ENCODE measurements at regions not wholly inside any gene's neighbourhood (a gene's known extent, or its start where the extent isn't known, plus 50 kb on each side); places are given as distances from the start of the nearest gene placed in this dataset.

- peaks cover 0 to 27% (median 11%) of the 10 kb centered on the region in 5 donors for H3K27me3 Mint-ChIP-seq
- peaks cover 0 to 3% (median 0%) of the 10 kb centered on the region in 11 donors for H3K9me3 Mint-ChIP-seq
- ATAC-seq = no peak
- no peaks in the 10 kb centered on the region for H3K36me3 Mint-ChIP-seq
- Histone ChIP-seq H3K4me1 (ENCODE audit: control insufficient read depth in 2 of 2, insufficient read depth in 2 of 2, low read length in 2 of 2) (no peaks in the 10 kb centered on the region), H3K27ac (ENCODE audit: low read depth, low read length) (no peak overlapping the region), H3K4me3 (ENCODE audit: low read length) (no peak overlapping the region), H3K36me3 (ENCODE audit: control insufficient read depth in 2 of 3, insufficient read depth in 3 of 3, low read length in 3 of 3) (no peaks in the 10 kb centered on the region), H3K27me3 (ENCODE audit: control insufficient read depth in 2 of 2, insufficient read depth in 2 of 2, low read length in 2 of 2) (no peaks in the 10 kb centered on the region), H3K9me3 (ENCODE audit: control insufficient read depth in 2 of 3, low read length in 3 of 3) (no peaks in the 10 kb centered on the region)
- H3K4me3 Mint-ChIP-seq = no peak overlapping the region
- CTCF ChIA-PET = no interaction called here
- no peaks in the 10 kb centered on the region for H3K4me1 Mint-ChIP-seq
- intact Hi-C loops (cut with micrococcal nuclease) = no loop called here
- DNase-seq = no peak
- POLR2A ChIA-PET = no interaction called here
- H3K27ac Mint-ChIP-seq = no peak overlapping the region
Observed at GRCh38 chr2:60648191-60648590, 94.7 kb upstream of the BCL11A start.

- no peaks in the 10 kb centered on the region for H3K4me1 ChIP-seq (ENCODE audit: control insufficient read depth in 2 of 2, insufficient read depth in 2 of 2, low read length in 2 of 2)
- no peaks in the 10 kb centered on the region for H3K4me1 Mint-ChIP-seq
- H3K27ac Mint-ChIP-seq = no peak overlapping the region
- H3K4me3 Mint-ChIP-seq = no peak overlapping the region
- H3K9me3 Mint-ChIP-seq = peaks cover 0 to 3% (median 0%) of the 10 kb centered on the region in 11 donors
- no peak for DNase-seq
- H3K36me3 ChIP-seq (ENCODE audit: control insufficient read depth in 2 of 3, insufficient read depth in 3 of 3, low read length in 3 of 3) = no peaks in the 10 kb centered on the region
- peaks cover 5 to 32% (median 16%) of the 10 kb centered on the region in 5 donors for H3K27me3 Mint-ChIP-seq
- H3K9me3 ChIP-seq (ENCODE audit: control insufficient read depth in 2 of 3, low read length in 3 of 3) = no peaks in the 10 kb centered on the region
- H3K36me3 Mint-ChIP-seq = no peaks in the 10 kb centered on the region
- no peak overlapping the region for H3K27ac ChIP-seq (ENCODE audit: low read depth, low read length)
- H3K27me3 ChIP-seq (ENCODE audit: control insufficient read depth in 2 of 2, insufficient read depth in 2 of 2, low read length in 2 of 2) = no peaks in the 10 kb centered on the region
- intact Hi-C loops (cut with micrococcal nuclease) = no loop called here
- POLR2A ChIA-PET = no interaction called here
- ATAC-seq = no peak
- H3K4me3 ChIP-seq (ENCODE audit: low read length) = no peak overlapping the region
- CTCF ChIA-PET = no interaction called here
Observed at GRCh38 chr2:60649721-60650120, 96.3 kb upstream of the BCL11A start.

- H3K9me3 Mint-ChIP-seq = peaks cover 0 to 3% (median 0%) of the 10 kb centered on the region in 11 donors
- no peaks in the 10 kb centered on the region for H3K4me1 ChIP-seq (ENCODE audit: control insufficient read depth in 2 of 2, insufficient read depth in 2 of 2, low read length in 2 of 2)
- no peaks in the 10 kb centered on the region for H3K9me3 ChIP-seq (ENCODE audit: control insufficient read depth in 2 of 3, low read length in 3 of 3)
- H3K36me3 Mint-ChIP-seq = no peaks in the 10 kb centered on the region
- no peak for DNase-seq
- ATAC-seq = no peak
- no peaks in the 10 kb centered on the region for H3K36me3 ChIP-seq (ENCODE audit: control insufficient read depth in 2 of 3, insufficient read depth in 3 of 3, low read length in 3 of 3)
- H3K4me1 Mint-ChIP-seq = no peaks in the 10 kb centered on the region
- no peak overlapping the region for H3K4me3 ChIP-seq (ENCODE audit: low read length)
- CTCF ChIA-PET = no interaction called here
- intact Hi-C loops (cut with micrococcal nuclease) = no loop called here
- POLR2A ChIA-PET = no interaction called here
- H3K4me3 Mint-ChIP-seq = no peak overlapping the region
- peaks cover 5 to 21% (median 9%) of the 10 kb centered on the region in 5 donors for H3K27me3 Mint-ChIP-seq
- no peak overlapping the region for H3K27ac ChIP-seq (ENCODE audit: low read depth, low read length)
- no peak overlapping the region for H3K27ac Mint-ChIP-seq
- no peaks in the 10 kb centered on the region for H3K27me3 ChIP-seq (ENCODE audit: control insufficient read depth in 2 of 2, insufficient read depth in 2 of 2, low read length in 2 of 2)
Observed at GRCh38 chr2:60652832-60653340, 99.4 kb upstream of the BCL11A start.

- DNase-seq = no peak
- Mint-ChIP-seq H3K27me3 (peaks cover 3 to 16% (median 9%) of the 10 kb centered on the region in 5 donors), H3K9me3 (no peaks in the 10 kb centered on the region), H3K27ac (no peak overlapping the region), H3K36me3 (no peaks in the 10 kb centered on the region), H3K4me3 (no peak overlapping the region), H3K4me1 (peaks cover 0 to 3% (median 0%) of the 10 kb centered on the region in 7 donors)
- H3K27me3 ChIP-seq (ENCODE audit: control insufficient read depth in 2 of 2, insufficient read depth in 2 of 2, low read length in 2 of 2) = no peaks in the 10 kb centered on the region
- no peaks in the 10 kb centered on the region for H3K9me3 ChIP-seq (ENCODE audit: control insufficient read depth in 2 of 3, low read length in 3 of 3)
- no peak overlapping the region for H3K4me3 ChIP-seq (ENCODE audit: low read length)
- no peak overlapping the region for H3K27ac ChIP-seq (ENCODE audit: low read depth, low read length)
- H3K36me3 ChIP-seq (ENCODE audit: control insufficient read depth in 2 of 3, insufficient read depth in 3 of 3, low read length in 3 of 3) = no peaks in the 10 kb centered on the region
- CTCF ChIA-PET = no interaction called here
- intact Hi-C loops (cut with micrococcal nuclease) = no loop called here
- H3K4me1 ChIP-seq (ENCODE audit: control insufficient read depth in 2 of 2, insufficient read depth in 2 of 2, low read length in 2 of 2) = no peaks in the 10 kb centered on the region
- POLR2A ChIA-PET = no interaction called here
- no peak for ATAC-seq
Observed at GRCh38 chr2:60657673-60658072, 98.4 kb upstream of the PAPOLG start.

GRCh38 chr2:60659026-60659425 lies 97.0 kb upstream of the PAPOLG start:
- no peaks in the 10 kb centered on the region for H3K4me1 ChIP-seq (ENCODE audit: control insufficient read depth in 2 of 2, insufficient read depth in 2 of 2, low read length in 2 of 2)
- ChIA-PET POLR2A (no interaction called here), CTCF (no interaction called here)
- Mint-ChIP-seq H3K36me3 (no peaks in the 10 kb centered on the region), H3K27ac (no peak overlapping the region), H3K9me3 (no peaks in the 10 kb centered on the region), H3K4me3 (no peak overlapping the region), H3K4me1 (peaks cover 0 to 3% (median 0%) of the 10 kb centered on the region in 7 donors), H3K27me3 (peaks cover 3 to 15% (median 9%) of the 10 kb centered on the region in 5 donors)
- H3K9me3 ChIP-seq (ENCODE audit: control insufficient read depth in 2 of 3, low read length in 3 of 3) = no peaks in the 10 kb centered on the region
- no peaks in the 10 kb centered on the region for H3K27me3 ChIP-seq (ENCODE audit: control insufficient read depth in 2 of 2, insufficient read depth in 2 of 2, low read length in 2 of 2)
- no peak overlapping the region for H3K27ac ChIP-seq (ENCODE audit: low read depth, low read length)
- H3K36me3 ChIP-seq (ENCODE audit: control insufficient read depth in 2 of 3, insufficient read depth in 3 of 3, low read length in 3 of 3) = no peaks in the 10 kb centered on the region
- no peak for DNase-seq
- intact Hi-C loops (cut with micrococcal nuclease) = no loop called here
- ATAC-seq = no peak
- H3K4me3 ChIP-seq (ENCODE audit: low read length) = no peak overlapping the region

- DNase-seq (no peak), ATAC-seq (no peak)
- POLR2A ChIA-PET = no interaction called here
- Mint-ChIP-seq H3K9me3 (peaks cover 0 to 3% (median 0%) of the 10 kb centered on the region in 11 donors), H3K4me1 (peaks cover 0 to 3% (median 0%) of the 10 kb centered on the region in 7 donors), H3K4me3 (no peak overlapping the region), H3K27ac (no peak overlapping the region), H3K36me3 (no peaks in the 10 kb centered on the region), H3K27me3 (peaks cover 3 to 22% (median 9%) of the 10 kb centered on the region in 5 donors)
- Histone ChIP-seq H3K36me3 (ENCODE audit: control insufficient read depth in 2 of 3, insufficient read depth in 3 of 3, low read length in 3 of 3) (no peaks in the 10 kb centered on the region), H3K4me1 (ENCODE audit: control insufficient read depth in 2 of 2, insufficient read depth in 2 of 2, low read length in 2 of 2) (no peaks in the 10 kb centered on the region), H3K27me3 (ENCODE audit: control insufficient read depth in 2 of 2, insufficient read depth in 2 of 2, low read length in 2 of 2) (no peaks in the 10 kb centered on the region), H3K27ac (ENCODE audit: low read depth, low read length) (no peak overlapping the region), H3K4me3 (ENCODE audit: low read length) (no peak overlapping the region), H3K9me3 (ENCODE audit: control insufficient read depth in 2 of 3, low read length in 3 of 3) (no peaks in the 10 kb centered on the region)
- intact Hi-C loops (cut with micrococcal nuclease) = no loop called here
- CTCF ChIA-PET = no interaction called here
Observed at GRCh38 chr2:60661073-60661738, 94.9 kb upstream of the PAPOLG start.

GRCh38 chr2:60662781-60663180 lies 93.3 kb upstream of the PAPOLG start:
- ChIA-PET CTCF (no interaction called here), POLR2A (no interaction called here)
- H3K9me3 ChIP-seq (ENCODE audit: control insufficient read depth in 2 of 3, low read length in 3 of 3) = no peaks in the 10 kb centered on the region
- Mint-ChIP-seq H3K9me3 (peaks cover 0 to 3% (median 0%) of the 10 kb centered on the region in 11 donors), H3K4me1 (peaks cover 0 to 3% (median 0%) of the 10 kb centered on the region in 7 donors), H3K27me3 (peaks cover 3 to 22% (median 9%) of the 10 kb centered on the region in 5 donors), H3K4me3 (no peak overlapping the region), H3K27ac (no peak overlapping the region), H3K36me3 (no peaks in the 10 kb centered on the region)
- ATAC-seq (no peak), DNase-seq (no peak)
- H3K4me1 ChIP-seq (ENCODE audit: control insufficient read depth in 2 of 2, insufficient read depth in 2 of 2, low read length in 2 of 2) = no peaks in the 10 kb centered on the region
- no peak overlapping the region for H3K27ac ChIP-seq (ENCODE audit: low read depth, low read length)
- H3K36me3 ChIP-seq (ENCODE audit: control insufficient read depth in 2 of 3, insufficient read depth in 3 of 3, low read length in 3 of 3) = no peaks in the 10 kb centered on the region
- intact Hi-C loops (cut with micrococcal nuclease) = no loop called here
- no peaks in the 10 kb centered on the region for H3K27me3 ChIP-seq (ENCODE audit: control insufficient read depth in 2 of 2, insufficient read depth in 2 of 2, low read length in 2 of 2)
- H3K4me3 ChIP-seq (ENCODE audit: low read length) = no peak overlapping the region
